ENCODE measurements at regions not wholly inside any gene's neighbourhood (a gene's known extent, or its start where the extent isn't known, plus 50 kb on each side); places are given as distances from the start of the nearest gene placed in this dataset.
"Not testable (repeated sequence)": the region's sequence is repeated elsewhere in the genome, so short reads cannot be mapped to it uniquely, and the experiment has no call there.

DNA sequence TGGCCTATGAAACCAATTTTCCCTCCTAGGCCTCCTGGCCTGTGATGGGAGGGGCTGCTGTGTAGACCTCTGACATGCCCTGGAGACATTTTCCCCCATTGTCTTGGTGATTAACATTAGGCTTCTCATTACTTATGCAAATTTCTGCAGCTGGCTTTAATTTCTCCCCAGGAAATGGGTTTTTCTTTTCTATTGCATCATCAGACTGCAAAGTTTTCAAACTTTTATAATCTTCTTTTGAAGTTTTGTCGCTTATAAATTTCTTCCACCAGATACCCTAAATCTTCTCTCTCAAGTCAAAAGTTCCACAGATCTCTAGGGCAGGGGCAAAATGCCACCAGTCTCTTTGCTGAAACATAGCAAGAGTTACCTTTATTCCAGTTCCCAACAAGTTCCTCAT lies 482.7 kb upstream of the DPP6 start:
- H4K8ac ChIP-seq (ENCODE audit: low read depth in 2 of 2, low read length in 2 of 2); H2BK120ac ChIP-seq (ENCODE audit: low read depth, low read length); H3K27me3 ChIP-seq (ENCODE audit: control insufficient read depth, insufficient read depth, low read length); BruUV-seq (replicated peaks); in situ Hi-C loops (cut with MboI; ENCODE audit: low sequenced_read_pairs); H3K9me1 ChIP-seq (ENCODE audit: insufficient read depth, low read length); dilution Hi-C loops (cut with HindIII; ENCODE audit: low sequenced_read_pairs, unreplicated experiment); H4K20me1 ChIP-seq (ENCODE audit: insufficient read depth, low read length); H3K79me1 ChIP-seq (ENCODE audit: low read depth in 1 of 2, low read length in 2 of 2); H3K23ac ChIP-seq (ENCODE audit: low read depth, low read length); H3K27ac ChIP-seq (ENCODE audit: insufficient read depth, low read length); H3K9ac ChIP-seq (ENCODE audit: low read depth, low read length); H2AFZ ChIP-seq (replicated peaks; ENCODE audit: low read length, poor library complexity); intact Hi-C loops (cut with micrococcal nuclease); H4K5ac ChIP-seq (ENCODE audit: low read depth, low read length); H2AK9ac ChIP-seq (replicated peaks; ENCODE audit: low read depth, low read length, poor library complexity); H3K4me3 ChIP-seq (ENCODE audit: insufficient read depth, low read depth, low read length); ATAC-seq (ENCODE audit: low read depth); H4K91ac ChIP-seq (ENCODE audit: insufficient read depth, low read depth, low read length); DNase-seq; H2AK5ac ChIP-seq (ENCODE audit: low read depth, low read length); H2BK5ac ChIP-seq (ENCODE audit: low read depth, low read length, poor library complexity, severe bottlenecking); H2BK15ac ChIP-seq (ENCODE audit: low read depth, low read length); H3K36me3 ChIP-seq (ENCODE audit: control insufficient read depth, insufficient read depth, low read length); H3K4ac ChIP-seq (ENCODE audit: low read depth, low read length); H3K18ac ChIP-seq (ENCODE audit: low read depth, low read length); POLR2A ChIA-PET (ENCODE audit: unreplicated experiment); H3K14ac ChIP-seq (replicated peaks; ENCODE audit: low read depth, low read length); H3K4me1 ChIP-seq (ENCODE audit: control insufficient read depth, insufficient read depth, low read length); H3K4me2 ChIP-seq (ENCODE audit: low read depth, low read length); H2BK20ac ChIP-seq (ENCODE audit: low read depth, low read length); H3K56ac ChIP-seq (ENCODE audit: extremely low read depth, insufficient read depth, low read length); CTCF ChIA-PET: not testable (repeated sequence)
- H3K9me3 ChIP-seq (ENCODE audit: control insufficient read depth, insufficient read depth, low read length), result peaks cover 15% of the 10 kb centered on the region
- no CpG with 5 or more reads among the region's 1 CpG for WGBS, 2 experiments (ENCODE audit: extremely low coverage in 2 of 2, insufficient read length in 1 of 2)
